ENCODE measurements at regions not wholly inside any gene's neighbourhood (a gene's known extent, or its start where the extent isn't known, plus 50 kb on each side); places are given as distances from the start of the nearest gene placed in this dataset.
A peak's percentile ranks its signal among the peaks of the same experiment; 100 is the strongest.

DNA sequence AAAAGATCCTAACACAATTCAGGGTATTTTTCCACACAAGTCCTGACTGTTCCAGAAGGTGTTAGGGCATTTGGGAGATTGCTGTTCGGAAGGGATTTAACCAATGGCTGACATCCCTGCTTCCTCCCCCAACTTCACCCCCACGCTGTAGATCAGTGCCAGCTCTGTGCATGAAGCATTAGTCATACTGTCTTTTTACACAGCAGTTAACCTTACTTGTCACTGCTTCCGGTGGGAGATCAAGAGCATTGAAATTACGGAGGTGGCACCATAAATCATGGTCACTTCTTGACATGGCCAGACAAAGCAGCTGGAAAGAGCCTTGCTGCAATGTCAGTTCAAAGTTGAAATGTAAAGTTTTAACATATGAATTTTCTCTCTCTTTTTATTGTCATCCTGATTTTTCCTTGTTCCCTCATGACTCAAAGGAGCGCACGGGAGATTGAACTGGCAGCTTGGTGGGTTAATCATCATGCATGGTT, 70.2 kb downstream of the HRH4 start:
- DNase-seq, result peak; percentile 91

DNA sequence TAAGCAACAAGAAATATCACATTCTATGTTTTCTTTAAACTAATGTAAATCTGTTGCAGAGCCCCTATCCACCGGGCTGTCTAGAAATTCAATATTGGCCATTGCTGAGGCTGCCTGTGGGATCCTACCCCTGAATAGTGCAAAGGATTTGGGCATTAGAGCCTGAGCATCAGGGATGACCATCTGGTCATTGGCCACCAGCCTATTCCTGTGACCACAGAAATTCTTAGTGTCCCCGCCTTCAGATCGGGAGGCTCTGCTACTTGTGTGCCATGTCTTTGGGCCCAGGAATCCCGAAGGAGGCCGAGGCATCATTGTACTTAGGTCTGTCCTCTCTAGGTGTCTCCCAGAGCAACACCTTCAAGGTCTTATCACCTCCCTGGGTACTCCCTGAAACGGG, 73.8 kb downstream of the HRH4 start:
- DNase-seq, result no peak

DNA sequence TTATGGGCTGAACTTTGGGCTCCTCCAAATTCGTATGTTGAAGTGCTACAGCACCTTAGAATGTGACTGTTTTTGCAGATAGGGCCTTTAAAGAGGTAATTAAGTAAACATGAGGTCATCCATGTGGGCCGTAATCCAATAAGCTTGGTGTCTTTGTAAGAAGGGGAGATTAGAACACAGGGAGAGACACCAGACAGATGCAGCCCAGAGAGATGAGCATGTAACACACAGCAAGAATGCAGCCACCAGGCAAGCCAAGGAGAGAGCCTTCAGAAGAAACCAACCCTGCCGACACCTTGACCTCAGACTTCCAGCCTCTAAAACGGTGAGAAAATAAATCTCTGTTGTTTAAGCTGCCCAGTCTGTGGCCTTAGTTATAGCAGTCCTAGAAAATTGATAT, 74.3 kb downstream of the HRH4 start:
- DNase-seq, result no peak

DNA sequence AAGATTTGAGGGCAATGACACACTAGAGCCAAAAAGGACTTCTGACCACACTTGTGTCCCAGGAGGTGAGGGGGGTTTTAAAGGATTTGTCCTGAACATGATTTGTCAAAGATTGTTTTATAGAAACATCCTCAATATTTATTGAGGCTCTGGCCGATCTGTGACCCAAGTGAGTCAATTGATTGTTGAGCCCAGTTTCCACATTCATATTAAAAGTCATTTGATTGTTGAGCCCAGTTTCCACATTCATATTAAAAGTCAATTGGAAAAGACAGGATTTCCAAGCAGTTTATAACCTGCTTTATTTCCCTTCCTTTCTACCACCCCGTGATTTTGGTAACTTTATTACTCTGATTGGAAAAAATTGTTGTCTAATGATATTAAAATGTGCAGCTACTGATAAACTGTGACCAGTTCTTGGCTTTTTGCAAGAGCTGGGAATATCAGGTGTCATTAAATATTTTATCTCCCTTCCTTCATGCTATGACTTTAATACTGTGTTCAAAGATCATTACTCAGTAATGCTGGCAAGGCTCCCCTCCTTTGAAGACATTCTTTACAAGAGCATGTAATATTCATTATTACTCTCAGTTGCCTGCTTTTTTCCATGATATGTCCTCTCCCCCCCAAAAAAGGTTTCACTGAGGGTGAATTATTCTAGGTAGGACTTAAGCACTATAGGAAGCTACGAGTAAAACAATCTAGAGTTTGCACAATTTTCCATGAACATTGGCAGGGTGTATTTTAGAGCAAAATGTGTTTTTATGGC, 75.3 kb downstream of the HRH4 start:
- no peak for DNase-seq

DNA sequence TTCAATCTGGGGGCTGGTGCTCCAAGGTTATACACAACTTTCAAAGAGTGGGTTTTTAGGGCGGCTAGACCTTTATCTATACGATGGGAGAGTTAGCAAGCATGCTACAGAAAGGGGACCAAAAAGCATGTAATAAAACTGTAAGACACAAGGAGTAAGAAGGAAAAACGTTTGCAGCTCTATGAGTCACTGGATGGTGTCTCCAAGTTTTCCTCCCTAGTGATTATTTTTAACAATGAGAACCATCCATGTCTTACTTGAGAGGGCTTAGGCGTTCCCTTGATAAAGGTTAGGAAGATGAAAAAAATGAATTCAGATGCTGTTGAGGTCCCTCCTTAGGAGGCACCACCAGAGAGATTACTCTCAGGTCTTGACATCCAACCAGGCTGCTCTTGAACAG, 75.9 kb downstream of the HRH4 start:
- no peak for DNase-seq

DNA sequence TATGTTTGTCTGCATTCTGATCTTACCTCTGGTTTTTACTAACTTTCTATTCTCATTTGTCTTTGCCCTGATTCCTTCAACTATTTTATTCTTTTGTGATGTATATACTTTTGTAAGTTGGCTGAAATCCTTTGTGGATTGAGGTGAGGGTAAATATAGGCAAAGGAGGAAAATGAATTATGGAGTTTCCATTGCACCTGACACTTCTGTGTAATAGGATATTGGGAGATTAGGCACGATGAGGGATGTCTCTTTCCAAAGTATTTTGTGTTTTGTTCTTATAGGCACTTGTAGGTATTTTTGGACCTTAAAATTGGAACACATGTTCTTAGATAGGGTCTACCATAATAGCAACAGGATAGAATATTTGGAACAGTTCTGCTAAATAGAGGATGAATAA, 76.4 kb downstream of the HRH4 start:
- DNase-seq, result no peak

DNA sequence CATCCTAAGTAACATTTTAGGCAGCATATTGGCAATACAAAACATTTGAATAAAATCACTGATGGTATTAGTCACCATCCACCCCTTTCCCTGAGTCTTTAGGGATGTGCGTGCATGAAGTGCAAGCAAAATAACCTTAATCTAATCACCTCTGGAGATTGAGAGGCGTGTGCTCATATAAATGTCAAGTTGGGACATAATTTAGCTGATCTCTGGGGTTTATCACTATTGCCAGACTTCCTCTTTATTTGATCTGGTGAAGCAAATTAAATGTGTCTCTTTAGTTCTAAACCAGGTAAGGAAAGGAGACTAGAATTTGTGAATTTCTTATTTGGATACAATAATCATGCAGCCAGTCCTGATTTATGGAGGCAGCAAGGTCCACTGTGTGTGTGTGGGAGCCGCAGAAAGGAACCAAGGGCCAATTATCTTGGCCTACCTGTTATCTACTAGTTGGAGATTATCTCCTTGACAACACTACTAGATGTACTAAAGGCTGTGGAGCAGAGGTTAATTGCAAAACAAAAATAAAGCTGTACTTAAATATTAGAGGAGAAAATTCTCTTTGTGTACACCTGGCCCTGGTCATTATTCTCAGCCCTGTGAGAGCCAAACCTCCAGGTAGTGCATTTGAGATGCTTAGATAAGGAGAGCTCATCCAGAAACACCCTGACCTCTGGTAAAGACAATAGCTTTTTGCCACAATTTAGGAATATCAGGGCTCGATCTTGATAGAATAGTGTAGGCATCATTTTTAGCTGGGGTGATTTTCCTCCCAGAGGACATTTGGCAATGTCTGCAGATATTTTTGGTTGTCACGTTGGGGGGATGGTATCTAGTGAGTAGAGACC, 78.2 kb downstream of the HRH4 start:
- peak; percentile 89 for DNase-seq

DNA sequence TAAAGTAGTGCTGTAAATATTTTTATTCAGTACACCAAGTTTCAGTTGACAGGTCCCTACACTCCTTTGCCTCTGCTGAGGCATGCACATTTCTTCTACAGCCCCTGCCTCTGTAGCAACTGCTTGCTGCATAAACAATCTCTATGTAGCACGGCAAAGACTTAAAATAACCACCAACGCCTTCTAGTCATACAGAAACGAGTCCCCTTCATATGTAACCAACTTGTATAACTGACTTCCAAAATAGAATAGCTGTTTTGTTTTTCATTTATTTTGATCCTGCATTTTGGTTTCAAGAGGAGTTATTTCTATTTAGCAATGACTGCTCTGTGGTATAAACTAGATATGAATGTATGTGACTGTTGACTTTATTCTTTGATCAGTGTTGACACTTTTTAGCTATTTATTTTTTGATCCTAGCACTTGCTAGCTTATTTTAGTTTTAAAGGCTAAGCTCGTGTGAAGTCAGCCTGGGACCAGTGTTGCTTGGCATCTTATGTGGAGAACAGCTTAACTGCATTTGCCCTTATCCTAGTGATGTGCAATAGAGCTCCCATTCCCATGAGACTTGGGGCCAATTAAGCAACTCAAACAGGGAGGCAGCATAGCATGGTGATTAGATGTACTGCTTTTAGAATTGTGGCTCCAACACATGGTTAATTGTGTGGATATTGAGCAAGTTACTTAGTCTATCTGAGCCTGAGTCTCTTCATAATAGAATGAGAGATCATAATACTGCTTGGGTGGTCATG, 79.6 kb downstream of the HRH4 start:
- DNase-seq, result no peak

DNA sequence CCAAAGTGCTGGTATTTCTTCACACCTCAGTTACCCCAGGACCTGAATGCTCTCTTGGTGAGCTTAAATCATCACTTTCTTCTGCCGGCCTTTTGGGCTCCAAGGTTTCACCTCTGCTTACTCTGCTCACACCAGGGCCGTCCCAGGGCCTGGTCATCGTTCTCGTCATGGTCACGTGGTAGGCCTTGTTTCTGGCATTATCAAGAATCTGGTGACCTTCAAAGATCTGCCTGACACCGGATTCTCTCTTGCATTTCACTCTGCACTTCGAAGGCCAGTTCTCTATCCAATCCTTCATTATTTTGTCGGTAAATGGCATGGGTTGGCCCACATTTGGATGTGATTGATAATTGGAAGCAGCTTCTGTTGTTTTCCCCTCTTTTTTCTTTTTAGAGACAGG, 80.5 kb downstream of the HRH4 start:
- DNase-seq, result no peak

DNA sequence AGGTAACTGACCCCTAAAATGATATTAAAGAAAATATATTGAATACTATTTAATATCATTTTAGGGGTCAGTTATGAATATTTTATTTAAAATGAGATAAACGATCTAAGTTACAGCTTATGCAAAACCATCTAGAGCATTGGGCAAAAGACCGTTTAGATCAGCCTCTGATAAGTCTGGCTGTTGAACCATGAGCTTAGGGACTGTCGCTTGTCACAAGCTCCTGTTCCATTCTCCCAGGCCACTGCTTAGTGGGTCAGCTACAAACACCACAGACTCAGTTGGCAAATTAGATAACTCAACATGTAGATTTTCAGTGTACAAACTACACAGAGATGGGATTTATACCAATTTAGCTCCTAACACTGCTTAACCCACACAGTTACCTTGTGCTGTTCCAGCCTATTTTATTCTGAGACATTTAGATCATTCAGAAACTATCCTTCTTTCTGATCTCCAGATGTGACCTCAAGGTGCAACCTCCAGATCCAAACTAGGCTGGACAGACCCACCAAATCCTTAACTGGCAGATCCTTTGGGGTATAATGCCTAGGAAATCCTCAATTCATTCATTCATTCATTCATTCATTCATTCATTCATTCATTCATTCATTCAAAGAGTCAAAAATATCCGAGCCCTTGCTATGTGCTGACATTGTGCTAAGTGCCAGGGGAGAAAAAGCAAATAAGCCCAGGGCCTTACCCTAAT, 82.8 kb downstream of the HRH4 start:
- peak; percentile 71 for DNase-seq

DNA sequence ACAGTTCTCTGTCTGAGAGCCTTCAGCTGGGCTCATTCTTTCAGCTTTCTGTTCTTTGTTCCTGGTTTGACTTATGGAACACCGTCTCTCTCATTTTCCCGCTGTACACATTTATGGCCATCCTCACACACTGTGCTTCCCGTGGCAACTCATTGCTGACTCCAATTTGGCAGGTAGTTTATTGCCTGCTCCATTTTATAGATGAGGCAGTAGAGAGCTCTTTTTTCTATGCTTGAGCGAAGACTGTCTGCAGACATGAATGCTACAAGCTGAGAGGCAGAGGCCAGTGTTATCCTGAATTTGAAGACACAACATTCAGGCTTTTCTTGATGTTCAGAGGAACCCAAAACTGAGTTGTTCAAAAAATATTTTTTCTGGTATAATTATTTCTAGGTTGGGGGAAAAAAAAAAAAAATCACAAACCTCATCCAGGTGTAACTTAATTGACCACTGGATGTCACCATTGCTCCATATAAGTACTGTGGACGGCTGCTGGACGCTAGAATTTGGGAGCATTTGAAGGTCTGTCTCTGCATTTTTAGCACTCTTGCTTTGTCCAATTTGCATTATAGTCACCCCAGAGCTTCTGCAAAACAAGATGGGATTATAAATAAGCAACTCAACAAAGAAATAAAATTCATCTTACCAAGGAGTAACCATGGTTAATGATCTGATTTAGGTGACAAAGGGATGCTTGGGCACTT, 83.5 kb downstream of the HRH4 start:
- DNase-seq, result peak; percentile 74

DNA sequence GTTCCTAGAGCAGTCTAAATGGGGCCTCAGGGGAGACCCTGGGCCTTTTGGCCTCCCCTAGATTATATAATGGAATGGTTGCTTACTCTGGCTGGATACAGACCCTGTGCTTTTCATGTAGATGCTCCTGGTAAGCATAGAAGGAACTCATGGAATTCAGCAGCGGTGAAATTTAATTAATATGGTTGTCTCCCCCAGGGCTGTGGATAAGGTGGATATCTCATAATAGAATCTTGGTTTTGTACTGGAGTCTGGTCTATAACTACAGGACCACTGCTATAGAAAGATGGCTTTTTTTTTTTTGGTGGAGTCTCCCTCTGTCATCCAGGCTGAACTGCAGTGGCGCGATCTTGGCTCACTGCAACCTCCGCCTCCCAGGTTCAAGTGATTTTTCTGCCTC, 84.5 kb downstream of the HRH4 start:
- DNase-seq, result no peak

DNA sequence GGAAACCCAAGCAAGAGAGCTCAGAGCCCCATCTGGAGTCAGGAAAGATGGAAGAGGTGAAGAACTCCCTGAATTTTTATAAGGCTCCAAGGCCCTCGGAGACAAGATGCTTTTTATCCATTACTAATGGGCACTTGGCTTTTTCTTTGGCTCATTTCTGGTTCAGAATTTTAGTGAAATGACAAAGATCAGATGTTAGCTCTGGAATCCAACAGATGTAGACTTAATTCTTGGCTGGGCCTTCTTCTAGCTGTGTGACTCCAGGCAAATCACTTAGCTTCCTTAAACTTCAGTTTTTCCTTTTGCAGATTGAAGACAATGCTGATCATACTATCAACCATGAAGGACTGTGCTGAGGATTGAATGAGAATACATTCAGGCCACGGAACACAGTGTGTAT, 85.2 kb downstream of the HRH4 start:
- DNase-seq, result no peak

DNA sequence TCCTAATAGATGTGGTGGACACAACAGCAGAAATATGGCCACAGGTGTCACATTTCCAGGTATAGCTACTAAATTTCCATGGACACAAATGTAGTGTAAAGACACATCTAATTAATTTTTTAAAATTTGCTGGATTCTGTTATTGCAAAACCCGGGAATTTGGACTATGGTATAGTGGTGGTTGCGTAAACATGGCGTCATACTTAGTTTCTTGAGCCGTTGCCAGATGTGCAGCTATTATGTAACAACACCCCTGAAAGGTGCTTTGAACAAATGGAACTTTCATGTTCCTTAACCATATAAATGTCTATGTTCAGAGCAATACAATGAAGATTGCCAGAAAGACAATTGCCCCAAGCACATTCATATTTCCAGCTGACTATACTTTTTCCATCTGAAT, 85.9 kb downstream of the HRH4 start:
- DNase-seq, result no peak

DNA sequence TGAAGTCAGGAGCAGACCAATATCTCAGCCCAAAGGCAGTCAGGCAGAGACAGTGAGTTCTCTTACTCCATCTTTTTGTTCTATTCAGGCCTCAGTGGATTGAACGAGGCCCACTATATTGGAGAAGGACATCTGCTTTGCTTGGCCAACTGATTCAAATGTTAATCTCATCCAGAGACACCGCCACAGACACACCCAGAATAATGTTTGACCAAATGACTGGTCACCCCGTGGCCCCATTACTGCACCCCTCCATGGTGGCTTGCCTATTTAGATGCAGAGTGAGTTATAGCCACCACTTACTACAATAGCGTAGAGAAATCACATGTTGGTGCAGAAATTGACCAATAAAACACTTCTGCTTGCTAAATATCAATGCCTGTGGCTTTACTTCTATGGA, 88.1 kb downstream of the HRH4 start:
- no peak for DNase-seq

DNA sequence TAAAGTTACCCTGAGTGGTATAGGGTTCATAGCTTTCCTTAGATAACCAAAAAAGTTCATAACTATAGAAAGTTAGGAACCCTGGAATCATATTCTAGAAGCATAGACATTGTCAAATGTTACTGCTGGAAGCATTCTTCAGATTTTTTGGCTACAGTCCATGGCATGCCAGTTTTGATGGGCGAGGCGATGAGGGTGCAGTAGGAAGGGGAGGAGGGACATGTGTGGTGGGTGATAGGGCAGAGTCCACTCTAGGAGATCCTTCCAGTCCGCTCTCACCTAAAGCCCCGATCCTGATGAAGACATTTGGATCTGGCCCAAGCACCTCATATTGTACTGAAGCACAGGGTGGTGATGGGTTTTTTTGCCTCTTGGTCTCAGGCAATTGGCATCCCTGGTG, 91.8 kb downstream of the HRH4 start:
- DNase-seq, result no peak

DNA sequence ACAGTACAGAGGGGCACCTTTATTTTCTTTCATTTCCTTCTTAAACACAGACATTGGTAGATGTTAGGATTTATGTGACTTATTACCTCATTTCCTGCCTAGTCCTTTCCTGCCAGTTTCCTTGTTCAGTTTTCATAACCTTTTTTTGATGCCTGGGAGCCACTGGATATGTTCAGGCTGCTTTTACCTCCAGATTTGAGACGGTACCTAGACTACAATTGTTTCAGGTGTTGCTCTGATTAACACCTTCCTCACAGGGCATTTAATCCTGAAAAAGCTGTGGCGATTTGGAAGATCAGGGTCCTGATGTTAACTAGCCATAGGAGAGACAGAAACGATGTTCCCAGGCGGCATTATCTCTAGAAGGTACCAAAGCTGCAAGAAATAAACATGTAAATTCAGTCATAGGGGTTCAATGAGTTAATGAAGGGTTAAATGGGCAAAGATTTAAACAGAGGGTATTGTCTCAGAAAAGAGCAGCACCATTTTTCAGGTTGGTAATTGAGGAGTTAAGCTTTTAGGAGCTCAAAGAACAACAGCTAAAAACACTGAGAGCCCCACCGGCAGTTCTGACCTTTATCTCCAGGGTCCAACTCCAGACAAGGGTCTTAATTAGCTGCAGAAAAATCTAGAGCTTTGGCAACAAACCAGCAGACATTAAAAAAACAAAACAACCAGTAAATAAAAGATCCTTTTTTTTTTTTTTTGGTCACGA, 93.3 kb downstream of the HRH4 start:
- no peak for DNase-seq

DNA sequence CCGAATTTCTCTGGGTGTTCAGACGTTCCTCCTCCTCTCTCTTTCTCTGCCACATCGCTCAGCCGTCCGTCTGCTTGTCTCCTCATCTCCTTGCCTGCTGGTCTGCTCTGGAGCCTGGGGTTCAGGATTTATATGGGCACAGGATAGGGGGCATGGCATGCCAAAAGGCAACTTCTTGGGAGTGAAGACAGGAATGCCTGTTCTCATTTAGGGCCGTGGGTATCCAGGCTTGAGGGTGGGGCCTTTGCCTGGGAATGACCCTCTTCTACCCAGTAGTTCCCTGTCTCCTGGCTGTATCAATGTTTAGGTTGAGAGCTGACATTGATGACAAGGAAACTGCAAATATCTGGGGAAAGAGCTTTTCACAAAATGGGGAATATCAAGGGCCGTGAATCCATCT, 98.0 kb downstream of the HRH4 start:
- no peak for DNase-seq

DNA sequence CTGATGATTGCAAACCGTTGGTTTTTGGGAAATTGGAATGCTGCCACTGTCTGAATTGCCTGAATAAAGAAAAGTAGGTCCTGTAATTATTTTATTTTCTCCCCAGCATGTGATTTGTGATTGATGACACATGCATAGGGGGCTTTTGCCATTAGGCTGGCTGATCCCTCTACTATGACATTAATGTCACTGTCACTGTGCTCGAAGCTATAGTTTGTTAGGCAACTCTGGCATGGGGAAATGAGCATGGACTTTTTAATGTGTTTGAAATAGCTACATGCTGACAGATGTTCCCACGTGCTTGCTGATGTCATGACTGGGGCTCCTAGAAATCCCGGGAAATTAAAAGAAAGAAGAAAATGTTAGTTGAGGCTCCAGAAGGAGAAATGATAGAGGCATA, 99.1 kb downstream of the HRH4 start:
- no peak for DNase-seq

DNA sequence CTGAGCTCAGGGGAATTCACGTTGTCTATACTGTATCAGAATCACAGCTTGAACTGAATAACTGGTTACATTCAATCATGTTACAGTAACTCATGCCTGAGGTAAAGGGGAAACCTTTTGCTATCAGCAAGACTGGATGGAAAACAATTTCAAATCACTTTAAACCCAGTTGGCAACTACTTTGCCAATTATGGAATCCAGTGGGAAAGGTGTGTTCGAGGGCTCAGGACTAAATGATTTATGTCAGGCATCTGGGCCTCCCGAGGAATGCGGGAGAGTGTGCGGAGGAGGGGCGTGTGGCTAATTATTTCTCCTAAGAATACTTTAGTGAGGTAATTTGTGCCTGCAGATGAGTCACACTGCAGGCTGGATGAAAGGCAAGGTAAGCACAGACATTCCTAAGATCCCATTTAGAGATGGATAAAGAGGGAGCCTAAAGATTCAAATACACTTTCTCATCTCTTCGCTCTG, 100.1 kb downstream of the HRH4 start:
- DNase-seq, result no peak

DNA sequence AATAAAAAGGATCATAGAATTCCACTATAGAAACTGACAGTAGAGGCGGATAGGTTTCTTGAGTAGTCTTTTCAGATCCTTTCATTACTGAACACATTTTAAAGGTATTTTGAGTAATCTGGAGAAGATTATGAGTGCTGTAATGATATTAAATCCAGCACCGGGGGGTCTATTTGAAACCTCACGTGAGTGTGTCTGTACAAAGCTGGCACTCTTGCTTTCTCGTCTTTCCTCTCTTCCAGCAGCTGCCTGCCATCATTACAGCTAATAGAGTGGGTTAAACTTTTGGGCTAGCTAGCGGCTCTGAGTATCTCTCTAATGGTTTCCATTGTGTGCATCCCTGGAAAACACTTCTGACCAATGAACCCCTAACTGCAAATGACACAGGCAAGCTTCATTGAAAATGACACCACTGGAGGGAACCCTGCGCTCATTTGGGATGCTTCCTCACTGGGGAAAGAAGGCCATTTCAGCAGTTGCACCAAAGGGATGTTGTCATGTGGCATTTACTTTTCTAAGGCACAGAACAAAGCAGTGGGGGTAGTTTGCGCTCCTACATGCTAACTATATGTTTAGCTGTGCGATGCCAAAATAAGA, 101.0 kb downstream of the HRH4 start:
- no peak for DNase-seq
